SIG-M5 (cell line): ENCODE measurements at regions not wholly inside any gene's neighbourhood (a gene's known extent, or its start where the extent isn't known, plus 50 kb on each side); places are given as distances from the start of the nearest gene placed in this dataset.

Experiments
- DNase-seq: peaks from one replicate; lab custom pipeline; 2025; lab: John Stamatoyannopoulos, UW

DNA sequence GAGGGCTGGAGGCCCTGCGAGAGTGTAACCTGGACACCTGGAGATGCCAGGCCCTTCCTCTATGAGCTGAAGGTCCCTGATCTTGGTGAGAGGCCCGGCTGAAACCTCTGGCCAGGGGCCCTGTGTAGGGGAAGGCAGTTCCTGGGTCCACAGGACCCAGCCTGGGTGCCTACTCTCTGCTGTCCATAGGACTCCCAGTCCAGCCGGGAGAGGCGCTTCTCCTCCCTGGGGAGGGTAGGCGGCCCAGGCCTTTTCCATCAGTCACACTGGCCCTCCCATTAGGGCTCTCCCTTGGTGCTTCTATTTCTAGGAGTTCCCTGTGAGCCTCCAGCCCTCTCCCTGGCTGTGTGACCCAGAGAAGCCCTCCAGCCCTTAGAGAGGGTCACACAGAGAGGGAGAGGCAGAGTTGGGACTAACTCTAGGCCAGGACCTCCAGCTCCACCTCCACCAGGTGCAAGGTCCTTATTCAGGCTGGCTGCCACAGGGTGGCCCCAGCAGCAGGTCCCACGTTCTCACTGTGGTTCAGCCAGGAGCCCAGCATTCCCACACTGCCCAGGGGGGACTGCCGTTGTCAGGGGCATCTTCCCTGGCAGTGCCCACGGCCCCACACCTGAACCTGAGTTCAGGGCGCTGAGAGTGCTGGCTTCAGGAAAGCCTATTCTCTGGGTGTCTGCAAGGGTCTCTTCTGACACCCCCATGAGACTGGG lies 146.8 kb downstream of the SMAD6 start:
- DNase-seq, result no peak

DNA sequence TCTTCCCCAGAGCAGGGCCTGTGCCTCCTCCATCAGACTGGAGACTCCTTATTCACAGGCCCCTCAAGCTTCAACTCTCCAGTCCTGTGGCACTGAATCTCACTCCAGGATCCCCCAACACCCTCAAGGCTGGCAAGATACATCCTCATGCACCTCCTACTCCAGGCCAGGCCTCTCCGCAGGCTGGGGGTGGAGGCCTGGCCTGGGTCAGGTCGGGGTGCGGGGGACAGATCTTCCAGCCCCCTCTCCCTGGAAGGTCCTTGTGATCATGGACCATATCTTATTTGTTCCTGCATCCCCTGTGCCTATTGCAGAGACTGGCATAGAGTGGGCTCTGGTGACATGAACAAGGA lies 147.3 kb downstream of the SMAD6 start:
- no peak for DNase-seq

DNA sequence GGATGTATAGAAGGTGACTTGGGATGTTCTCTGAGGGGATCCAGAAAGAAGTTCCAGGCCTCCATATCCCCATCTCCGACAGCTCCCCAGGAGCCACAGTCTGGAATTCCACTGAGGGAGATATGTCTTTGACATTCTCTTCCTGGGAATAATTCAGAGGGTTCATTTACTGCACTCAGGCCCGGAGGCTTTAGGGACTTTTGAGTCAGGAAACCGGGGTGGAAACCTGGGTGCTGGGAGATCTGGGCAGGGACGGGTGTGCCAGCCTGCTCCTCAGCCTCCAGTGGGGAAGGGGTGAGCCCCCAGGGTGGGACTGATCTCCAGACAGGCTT lies 147.7 kb downstream of the SMAD6 start:
- DNase-seq, result no peak

DNA sequence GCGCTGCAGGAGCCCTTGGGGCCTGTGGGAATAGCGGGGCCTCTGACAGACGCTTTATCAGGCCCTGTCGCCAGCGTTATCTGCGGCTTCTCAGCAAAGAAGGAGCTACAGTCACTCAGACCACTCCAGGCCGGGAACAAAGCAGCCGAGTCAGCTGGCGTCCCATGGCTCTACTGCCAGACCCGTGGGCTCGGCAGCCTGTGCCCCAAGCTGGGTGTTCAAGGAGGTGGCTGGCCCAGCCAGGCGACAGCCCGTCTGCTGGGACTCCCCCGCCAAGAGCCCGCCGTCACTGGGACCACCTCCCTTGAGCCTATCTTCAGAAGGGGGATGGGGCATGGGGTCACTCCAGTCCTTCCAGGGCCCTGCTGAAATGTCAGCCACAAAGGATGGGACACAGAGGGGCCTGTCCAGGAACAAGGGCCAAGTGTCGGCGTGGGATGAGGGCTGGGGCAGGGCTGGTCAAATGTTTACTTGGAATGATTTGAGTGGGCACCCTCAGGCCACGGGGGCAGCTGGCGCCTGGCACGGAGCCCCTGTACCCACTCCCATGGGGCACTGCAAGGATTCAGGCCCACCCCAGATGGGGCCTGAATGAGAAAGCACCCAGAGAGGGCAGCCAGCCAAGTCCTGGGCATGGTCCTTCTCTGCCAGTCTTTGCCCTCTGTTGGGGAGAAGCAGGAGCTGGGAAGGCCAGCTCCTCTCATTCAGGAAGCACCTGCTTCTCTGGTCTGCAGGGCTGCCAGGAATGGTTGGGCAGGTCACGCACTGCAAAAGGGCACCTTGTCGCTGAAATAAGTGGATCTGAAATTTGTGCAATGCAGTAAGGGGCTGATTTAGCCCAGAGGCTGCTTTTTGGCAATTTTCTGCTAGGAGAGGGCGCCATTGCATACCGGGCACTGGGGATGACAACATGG lies 148.3 kb downstream of the SMAD6 start:
- DNase-seq, result no peak

DNA sequence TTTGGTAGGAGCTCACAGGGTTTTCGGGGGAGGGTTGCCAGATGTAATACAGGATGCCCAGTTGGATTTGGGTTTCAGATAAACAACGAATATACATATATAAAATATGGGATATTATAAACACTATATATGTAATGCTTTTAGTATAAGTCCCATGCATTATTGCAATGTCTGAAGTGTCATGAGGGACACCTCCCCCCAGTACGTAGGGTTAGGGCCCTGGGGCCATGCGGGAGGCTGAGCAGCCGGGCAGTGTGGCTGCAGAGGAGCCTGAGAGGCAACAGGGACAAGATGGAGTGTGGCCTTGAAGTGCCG lies 148.9 kb downstream of the SMAD6 start:
- DNase-seq, result no peak

DNA sequence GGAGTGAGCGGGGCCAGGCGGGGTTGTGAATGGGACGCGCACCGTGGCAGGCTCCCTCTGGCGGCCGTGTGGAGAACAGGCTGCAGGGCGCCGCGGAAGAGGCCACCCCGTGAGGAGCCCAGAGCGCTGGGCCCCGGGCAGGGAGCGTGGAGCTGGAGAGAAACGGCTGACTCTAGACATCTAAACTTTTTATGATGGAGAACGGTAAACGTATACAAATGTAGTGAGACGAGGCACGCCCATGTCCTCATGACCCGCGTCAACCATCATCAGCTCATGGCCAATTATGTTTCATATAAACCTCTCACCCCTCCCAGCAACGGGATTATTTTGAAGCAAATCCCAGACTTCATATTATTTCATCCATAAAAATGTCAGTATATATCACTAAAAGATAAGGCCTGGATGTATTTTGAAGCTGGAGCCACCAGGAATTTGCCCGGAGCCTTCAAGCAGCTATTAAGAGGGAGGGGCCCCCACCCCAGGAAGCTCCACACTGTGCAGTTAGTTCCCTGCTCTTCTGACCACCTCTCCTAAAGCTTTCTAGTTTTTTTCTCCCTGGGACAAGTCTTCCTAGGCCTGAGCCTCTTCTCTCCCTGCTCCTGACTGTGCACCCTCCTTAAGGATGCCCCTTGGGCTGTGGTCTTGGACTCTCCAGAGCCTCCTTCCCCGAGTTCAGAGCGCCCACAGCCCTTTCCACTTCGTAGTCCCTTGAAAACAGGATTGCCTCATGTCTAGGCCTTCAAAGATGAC lies 149.5 kb downstream of the SMAD6 start:
- peak; percentile 22 for DNase-seq

DNA sequence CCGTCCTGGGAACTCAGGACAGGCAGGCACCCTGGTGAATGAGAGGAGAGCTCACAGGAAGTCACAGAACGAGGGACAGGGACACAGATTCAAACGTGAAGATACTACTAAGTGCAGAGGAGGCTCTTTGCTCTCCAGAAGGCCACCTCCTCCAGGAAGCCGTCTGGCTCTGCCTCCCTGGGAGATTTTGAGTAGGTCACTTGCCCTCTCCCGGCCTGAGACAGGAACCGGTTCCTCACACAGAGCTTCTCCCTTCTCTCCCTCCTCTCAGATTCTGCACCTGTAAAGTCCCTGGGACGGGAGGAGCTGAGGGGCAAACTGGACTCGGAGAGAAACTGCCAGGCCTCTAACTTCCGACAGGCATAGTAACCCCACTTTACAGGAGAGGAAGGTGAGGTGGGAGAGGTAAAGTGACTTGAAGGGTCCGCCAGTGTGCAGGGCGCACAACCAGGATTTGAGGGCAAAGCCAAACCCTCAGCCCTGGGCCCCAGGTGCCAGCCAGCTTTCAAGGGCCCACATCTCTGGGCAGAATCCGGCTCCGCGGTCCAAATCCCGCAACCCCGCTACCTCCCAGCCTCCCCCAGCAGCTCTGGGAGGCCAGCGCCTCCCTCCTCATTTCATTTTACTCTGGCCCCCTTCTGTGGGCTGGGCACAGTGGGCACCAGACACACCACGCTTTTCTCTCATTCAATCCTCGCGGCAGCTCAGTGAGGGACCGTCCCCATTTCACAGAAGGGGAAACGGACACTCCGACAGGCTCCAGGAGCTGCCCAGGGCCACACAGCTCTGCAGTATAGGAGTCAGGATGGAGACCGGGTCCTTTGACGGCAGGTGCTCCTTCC lies 150.2 kb downstream of the SMAD6 start:
- DNase-seq, result no peak

DNA sequence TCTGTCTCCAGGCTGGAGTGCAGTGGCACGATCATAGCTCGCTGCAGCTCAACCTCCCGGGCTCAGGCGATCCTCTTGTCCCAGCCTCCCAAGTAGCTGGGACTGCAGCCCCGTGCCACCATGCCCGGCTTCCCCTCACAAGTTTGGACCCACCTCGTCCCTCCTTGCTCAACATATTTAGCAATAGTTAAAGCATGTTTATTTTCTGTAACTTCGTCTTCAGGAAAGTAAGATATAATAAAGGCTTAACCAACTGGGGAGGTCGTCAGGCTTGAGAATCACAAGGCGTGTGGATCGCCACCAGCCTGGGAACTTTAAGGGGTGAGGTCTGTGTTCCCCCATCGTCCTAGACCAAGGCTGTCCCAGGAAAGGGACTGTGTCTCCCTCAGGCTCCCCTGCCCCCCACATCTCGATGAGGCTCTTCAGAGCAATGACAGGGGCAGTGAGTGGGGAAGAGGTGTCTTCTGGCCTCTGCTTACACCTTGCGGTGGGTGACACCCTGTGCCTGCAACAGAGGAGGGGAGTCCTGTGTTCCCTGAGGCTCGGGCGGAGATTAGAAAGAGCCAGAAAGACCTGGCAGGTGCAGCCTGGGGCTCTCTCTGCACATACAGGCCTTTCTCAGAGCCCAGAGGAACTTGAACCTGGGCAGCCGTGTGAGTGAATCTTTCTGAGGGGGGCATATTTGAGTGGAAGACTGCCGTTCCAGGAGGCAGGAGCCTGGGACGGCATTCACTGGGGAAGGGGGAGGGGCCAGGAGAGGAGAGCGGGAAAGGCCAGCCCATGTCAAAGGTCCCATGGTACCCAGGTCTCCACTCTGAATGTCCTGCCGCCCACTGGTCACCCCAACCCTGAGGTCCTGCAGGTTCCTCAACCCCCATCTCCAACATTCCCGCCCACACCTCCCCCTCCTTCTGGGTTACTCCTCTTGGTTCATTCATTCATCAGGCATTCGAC lies 152.3 kb downstream of the SMAD6 start:
- no peak for DNase-seq

DNA sequence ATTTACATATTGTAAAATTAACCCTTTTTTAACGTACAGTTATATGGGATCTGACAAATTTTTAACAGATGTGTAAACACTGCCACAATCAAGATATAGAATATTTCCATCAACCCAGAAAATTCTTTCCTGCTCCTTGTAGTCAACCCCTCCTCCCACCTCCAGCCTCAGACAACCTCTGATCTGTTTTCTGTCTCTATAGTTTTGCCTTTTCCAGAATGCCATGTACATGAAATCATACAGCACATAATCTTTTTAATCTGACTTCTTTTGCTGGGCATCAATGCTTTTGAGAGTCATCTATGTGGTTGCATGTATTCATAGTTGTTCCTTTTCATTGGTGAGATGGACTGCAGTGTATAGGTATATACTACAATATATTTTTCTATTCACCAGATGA lies 153.0 kb downstream of the SMAD6 start:
- DNase-seq, result no peak

DNA sequence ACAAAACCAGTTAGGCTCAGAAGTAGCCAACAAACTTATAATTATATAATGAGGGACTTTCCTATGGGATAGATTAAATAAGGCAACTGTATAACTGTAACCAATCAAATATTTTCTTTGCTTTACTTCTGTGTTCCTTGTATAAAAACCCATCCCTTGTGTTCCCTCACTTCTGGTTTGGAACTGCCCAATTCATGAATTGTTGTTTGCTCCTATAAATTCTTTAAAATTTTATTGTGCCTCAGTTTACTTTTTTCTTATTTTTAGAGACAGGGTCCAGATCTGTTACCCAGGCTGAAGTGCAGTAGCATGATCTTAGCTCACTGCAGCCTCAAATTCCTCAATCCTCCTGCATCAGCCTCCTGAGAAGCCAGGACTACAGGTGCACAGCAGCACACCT lies 155.7 kb downstream of the SMAD6 start:
- DNase-seq, result no peak

DNA sequence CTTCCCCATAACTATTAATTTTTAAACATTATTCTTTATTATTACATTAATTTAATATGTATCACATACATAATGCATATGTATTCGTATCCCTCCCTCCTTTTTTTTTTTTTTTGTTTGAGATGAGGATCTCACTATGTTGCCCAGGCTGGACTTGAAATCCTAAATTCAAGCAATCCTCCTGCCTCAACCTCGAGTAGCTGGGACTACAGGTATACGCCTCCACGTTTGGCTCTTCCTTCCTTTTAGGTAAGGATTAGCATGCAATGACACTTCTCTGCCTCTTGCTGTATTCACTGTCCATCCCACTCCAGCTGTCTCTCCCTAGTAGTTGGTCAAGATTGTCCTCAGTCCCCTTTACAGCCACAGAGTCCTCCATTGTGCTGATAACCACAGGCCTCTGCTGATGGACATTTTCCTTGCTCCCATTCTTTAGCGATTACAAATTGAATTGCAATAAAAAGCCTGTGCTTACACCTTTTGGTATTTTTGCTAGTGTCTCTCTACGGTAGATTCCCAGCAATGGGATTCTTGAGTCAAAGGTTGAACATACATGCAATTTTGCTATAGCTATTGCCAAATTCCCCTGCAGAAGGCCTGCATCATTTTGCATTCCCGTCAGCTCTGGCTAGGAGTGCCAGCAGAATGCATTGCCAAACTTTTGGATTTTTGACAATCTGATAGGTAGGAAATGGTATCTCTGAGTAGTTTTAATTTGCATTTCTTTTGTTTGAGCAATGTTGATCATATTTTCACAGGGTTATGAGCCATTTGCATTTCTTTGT lies 156.6 kb downstream of the SMAD6 start:
- no peak for DNase-seq

DNA sequence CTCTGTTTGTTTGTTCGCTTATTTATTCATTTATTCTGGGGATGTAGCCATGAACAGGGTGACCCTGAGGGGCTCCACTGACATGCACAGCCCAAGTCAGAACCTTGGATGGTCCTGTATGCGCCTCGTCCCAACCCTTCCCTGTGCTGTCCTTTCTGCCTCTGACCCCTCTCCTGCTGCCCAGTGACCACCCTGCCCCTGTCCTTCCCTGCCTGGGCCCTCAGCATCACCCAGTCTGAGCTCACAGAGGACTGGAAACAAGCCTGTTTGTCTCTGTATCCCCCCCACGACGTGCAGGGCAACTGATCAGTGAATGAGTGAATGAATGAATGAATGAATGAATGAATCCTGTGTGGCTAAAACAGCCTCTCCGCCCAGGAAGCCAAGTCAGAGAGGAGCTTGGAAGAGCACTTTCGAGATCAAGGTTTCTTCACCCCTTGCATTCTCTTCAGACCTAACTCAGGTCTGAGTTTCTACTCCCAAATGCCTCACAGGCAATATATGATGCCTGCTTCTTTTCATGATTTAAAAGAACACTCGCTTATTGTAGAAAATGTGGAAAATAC lies 157.7 kb downstream of the SMAD6 start:
- DNase-seq, result no peak

DNA sequence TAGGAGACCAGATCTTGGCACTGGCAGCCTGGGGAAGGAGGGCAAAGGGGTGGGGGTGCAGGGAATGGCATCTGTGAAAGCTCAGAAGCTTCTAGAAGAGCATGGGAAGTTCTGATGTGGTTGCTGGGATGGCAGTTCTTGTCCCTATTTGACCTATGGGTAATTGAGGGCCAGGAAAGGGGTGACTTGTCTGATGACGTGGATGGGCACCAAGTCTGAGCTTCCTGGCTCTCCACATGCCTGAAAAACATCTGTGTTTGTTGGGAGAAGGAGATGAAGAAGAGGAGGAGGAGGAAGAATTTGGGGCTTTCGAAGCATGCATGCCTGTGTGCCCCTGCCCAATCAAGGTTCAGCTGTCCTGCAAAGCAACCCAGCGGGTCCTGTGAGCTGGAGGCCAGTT lies 158.8 kb downstream of the SMAD6 start:
- no peak for DNase-seq

DNA sequence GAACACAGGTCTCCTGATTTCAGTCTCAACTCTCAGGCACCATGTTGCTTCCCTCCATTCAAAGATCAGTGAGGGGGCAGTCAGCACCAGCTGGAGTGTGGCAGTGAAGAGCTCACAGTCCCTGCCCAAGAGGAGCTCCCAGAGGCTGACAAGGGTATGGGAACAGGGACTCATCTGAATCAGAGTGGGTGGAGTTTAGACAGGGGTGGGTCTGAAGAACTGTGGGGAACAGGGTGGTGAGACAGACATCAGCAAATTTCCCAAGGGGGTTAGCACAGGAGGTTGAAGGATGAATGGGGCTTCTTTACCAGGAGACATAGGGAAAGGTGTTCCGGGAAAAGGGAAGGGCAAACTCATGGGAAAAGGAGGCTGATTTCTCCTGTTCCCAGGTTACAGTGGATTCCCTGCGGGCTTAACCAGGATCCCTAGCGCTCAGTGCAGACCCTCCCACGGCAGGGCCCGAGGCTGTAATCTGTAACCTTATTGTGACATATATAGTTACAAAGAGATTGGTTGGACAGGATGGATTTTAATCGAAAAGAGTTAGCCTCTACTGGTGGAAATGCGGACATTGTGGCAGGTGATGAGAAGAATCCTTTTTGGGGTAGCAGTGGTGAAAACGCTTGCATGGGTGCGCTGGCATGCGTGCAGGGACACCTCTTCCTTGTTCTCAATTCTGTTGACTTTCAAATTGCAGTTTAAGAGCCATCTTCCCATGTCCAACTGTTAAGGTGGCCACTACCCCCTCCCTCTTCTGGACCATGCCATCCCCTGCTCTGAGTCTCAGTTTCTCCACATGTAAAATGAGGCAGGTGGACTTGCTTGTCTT lies 160.3 kb downstream of the SMAD6 start:
- no peak for DNase-seq

DNA sequence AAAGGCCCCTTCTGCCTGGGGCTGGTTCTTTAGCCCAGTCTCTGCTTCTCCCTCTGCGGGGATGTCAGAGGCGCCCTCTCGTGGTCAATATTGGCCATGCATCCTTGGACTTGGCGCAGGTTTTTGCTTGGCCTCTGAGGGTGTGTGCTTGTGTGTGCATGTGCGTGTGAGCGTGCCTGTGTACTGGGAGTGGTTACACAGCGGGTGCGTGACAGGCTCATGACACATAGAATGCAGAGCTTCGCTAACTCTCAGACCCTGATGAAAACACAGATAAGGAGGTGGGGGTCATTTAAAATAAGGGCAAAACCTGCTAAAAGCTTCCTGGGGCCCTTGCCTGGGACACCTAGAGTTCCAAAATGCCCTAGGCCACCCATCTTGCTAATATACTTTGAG lies 160.9 kb downstream of the SMAD6 start:
- peak; percentile 5 for DNase-seq

DNA sequence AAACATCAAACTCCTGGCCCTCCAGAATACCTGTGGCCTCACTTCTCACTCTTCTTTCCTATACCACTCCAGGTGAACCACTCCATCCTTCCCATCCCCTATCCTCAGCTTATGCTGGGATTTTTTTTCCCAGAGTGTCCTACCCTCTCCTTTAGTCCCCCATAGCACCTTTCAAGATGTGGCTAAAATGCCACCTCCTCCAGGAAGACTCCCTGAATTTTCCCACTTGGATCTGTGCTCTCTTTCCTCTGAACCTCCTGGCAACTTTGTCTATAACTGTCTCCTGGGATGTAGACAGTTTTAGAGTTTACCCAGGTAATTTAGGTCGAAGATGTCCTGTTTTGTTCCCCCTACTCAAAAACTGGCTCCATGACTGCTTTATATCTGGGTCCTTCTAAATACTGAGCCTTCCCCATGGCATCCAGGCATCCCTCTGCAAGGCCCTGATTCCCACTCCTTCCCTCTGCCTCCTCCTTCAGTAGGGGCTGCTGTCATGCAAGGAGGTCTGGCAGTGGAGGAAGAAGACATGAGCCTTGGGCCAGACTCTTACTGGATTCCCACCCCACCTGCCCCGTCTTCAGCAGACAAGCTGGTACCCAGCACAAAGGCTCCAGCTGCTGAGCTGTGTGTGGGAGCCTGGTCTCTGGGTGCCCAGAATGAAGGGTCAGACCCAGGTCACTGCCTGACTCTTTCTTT lies 161.5 kb downstream of the SMAD6 start:
- DNase-seq, result no peak

DNA sequence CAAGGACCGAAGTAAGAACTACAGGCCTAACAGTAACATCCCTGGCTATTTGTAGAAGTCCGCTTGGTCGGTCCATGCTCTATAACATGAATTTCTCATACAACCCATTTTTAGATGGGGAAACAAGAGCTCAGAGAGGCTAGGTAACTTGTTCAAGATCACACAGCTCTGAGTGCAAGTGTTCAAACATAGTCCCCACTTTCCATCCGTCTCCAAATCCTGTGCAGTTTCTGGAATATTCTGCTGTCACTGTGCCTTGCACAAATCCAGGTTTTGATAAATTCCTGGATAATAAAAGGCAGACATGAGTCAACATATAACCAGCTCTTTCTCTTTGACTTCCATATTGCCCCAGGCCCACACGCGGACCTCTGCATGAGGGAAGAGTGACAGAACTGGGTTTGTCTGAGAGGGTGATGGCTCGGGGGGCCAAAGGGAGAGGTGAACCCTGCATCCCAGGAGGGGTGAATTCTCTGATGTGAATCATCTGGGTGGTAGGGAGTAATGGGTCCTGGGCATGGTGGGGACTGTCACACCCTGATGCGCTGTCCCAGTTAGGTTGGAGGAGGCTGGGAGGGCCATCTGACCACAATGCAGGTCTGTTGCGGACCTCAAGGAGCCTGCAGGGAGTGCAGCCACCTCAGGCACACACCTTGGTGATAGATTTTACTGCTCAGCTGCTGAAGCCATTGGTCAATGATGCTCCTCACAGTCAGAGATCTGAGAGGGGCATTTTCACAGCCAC lies 162.2 kb downstream of the SMAD6 start:
- no peak for DNase-seq

DNA sequence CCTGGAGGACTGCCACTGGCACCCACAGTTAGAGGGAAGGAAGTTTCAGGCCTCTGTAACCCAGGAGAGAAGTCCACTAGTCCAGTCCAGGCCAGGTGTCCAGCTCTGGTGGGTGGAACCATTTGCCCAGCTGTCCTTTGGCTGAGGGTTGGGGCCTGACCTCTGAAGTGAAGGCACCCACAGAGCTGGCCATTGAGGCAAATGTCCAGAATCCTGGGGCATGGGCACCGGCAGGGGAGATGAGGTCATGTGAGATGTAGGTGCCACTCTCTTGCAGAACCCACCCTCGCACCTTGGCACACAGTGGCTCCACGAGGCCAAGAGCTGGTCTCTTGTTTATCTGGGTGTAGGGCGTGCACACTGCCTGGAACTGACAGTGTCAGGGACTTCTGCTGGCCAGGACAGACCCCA lies 162.8 kb downstream of the SMAD6 start:
- DNase-seq, result no peak
